ENCODE measurements at regions not wholly inside any gene's neighbourhood (a gene's known extent, or its start where the extent isn't known, plus 50 kb on each side); places are given as distances from the start of the nearest gene placed in this dataset.

DNA sequence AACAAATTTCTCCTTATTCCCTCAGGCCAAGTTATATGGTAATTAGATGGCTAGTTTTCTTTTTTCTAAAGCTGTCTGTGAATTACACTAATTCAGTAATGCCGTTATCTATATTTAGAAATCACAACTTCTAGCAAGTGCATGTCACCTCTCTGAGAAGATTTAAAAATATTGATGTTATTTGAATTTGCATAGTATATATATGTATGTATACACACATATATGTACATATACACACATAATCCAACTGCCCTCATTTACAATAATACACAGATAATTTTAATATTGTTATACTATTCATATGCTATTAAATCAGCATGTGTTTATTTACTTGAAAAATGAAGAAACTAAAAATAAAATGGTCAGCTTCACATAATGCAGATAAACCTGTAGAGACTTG is 563.9 kb downstream of the SLC16A7 start:
- Histone ChIP-seq H3K9me3 (replicated peaks in 1 of 2; ENCODE audit: control insufficient read depth in 1 of 2, insufficient read depth in 1 of 2, low read length in 2 of 2) (peaks cover 0 to 5% of the 10 kb centered on the region in 2 donors), H2AFZ (ENCODE audit: insufficient read depth, low read depth, low read length, poor library complexity, severe bottlenecking) (no peak overlapping the region), H3K27ac (ENCODE audit: low read depth in 1 of 2, low read length in 2 of 2) (no peak overlapping the region), H3K79me2 (ENCODE audit: insufficient read depth, low read length) (no peaks in the 10 kb centered on the region), H3K9ac (ENCODE audit: insufficient read depth, low read length, poor library complexity, severe bottlenecking) (no peak overlapping the region), H4K20me1 (ENCODE audit: insufficient read depth, low read length) (no peaks in the 10 kb centered on the region), H3K4me1 (ENCODE audit: control insufficient read depth in 1 of 2, insufficient read depth in 2 of 2, low read length in 2 of 2) (no peaks in the 10 kb centered on the region), H3K36me3 (replicated peaks in 1 of 2; ENCODE audit: control insufficient read depth in 1 of 2, insufficient read depth in 2 of 2, low read length in 2 of 2) (no peaks in the 10 kb centered on the region), H3K4me3 (replicated peaks in 1 of 3; ENCODE audit: low read depth in 2 of 3, low read length in 3 of 3) (no peak overlapping the region), H3K27me3 (ENCODE audit: control insufficient read depth in 2 of 2, insufficient read depth in 2 of 2, low read length in 2 of 2) (no peaks in the 10 kb centered on the region), H3K4me2 (replicated peaks; ENCODE audit: extremely low read depth, low read length, poor library complexity, severe bottlenecking) (no peak overlapping the region)
- peaks cover 0 to 6% (median 2%) of the 10 kb centered on the region in 7 donors for H3K9me3 Mint-ChIP-seq
- H3K4me3 Mint-ChIP-seq: no peak overlapping the region
- H3K27me3 Mint-ChIP-seq (ENCODE audit: low read depth in 3 of 3): no peaks in the 10 kb centered on the region
- intact Hi-C loops (cut with micrococcal nuclease): no loop called here
- H3K36me3 Mint-ChIP-seq: no peaks in the 10 kb centered on the region
- TF ChIP-seq, protein P1, sequence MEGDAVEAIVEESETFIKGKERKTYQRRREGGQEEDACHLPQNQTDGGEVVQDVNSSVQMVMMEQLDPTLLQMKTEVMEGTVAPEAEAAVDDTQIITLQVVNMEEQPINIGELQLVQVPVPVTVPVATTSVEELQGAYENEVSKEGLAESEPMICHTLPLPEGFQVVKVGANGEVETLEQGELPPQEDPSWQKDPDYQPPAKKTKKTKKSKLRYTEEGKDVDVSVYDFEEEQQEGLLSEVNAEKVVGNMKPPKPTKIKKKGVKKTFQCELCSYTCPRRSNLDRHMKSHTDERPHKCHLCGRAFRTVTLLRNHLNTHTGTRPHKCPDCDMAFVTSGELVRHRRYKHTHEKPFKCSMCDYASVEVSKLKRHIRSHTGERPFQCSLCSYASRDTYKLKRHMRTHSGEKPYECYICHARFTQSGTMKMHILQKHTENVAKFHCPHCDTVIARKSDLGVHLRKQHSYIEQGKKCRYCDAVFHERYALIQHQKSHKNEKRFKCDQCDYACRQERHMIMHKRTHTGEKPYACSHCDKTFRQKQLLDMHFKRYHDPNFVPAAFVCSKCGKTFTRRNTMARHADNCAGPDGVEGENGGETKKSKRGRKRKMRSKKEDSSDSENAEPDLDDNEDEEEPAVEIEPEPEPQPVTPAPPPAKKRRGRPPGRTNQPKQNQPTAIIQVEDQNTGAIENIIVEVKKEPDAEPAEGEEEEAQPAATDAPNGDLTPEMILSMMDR (IDR thresholded peaks at IDR 0.05): no peak
- H3K4me1 Mint-ChIP-seq: no peaks in the 10 kb centered on the region
- WGBS (ENCODE audit: insufficient coverage): no CpG with 5 or more reads among the region's 1 CpG
- DNase-seq: no peak
- no peak overlapping the region for H3K27ac Mint-ChIP-seq

DNA sequence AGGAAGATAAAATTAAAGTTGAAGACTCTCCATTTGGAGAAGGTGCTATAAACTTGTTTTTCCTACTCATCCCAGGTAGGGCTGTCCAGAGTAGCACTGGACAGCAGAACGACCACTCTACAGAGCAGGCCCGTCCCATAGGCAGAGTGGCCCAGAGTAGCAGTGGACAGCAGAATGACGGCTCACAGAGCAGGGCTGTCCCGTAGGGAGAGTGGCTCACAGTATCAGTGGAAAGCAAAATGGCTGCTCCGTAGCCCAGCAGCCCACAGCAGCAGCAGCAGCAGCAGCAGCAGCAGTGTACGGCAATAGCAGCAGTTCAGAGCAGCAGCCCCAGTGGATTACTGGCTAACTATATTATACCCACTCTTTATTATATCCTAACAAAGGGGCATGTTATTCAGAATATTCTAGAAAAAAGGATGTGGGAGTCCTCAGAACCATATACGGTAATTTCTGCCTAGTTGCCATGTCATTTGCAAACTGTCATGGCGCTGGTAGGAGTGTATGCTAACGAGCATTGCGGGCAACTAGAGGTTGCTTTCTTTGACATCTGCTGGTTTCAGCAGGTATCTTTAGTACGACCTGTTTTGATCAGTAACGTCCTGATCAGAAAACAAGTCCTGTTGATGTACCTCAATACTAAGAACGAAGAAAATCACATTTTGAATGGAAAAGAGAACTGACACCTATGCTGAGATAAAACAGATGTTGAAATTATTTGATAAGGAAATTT is 567.3 kb downstream of the SLC16A7 start:
- no peak overlapping the region for H2AFZ ChIP-seq (ENCODE audit: insufficient read depth, low read depth, low read length, poor library complexity, severe bottlenecking)
- no peaks in the 10 kb centered on the region for H3K36me3 Mint-ChIP-seq

More for the DNA sequence above, 567.3 kb downstream of the SLC16A7 start:
- no peaks in the 10 kb centered on the region for H3K27me3 Mint-ChIP-seq (ENCODE audit: low read depth in 3 of 3)
- no peaks in the 10 kb centered on the region for H3K4me1 Mint-ChIP-seq
- H3K4me3 Mint-ChIP-seq: no peak overlapping the region
- Histone ChIP-seq H3K9me3 (replicated peaks in 1 of 2; ENCODE audit: control insufficient read depth in 1 of 2, insufficient read depth in 1 of 2, low read length in 2 of 2) (peaks cover 0 to 5% of the 10 kb centered on the region in 2 donors), H3K27me3 (ENCODE audit: control insufficient read depth in 2 of 2, insufficient read depth in 2 of 2, low read length in 2 of 2) (no peaks in the 10 kb centered on the region), H3K79me2 (ENCODE audit: insufficient read depth, low read length) (no peaks in the 10 kb centered on the region), H4K20me1 (ENCODE audit: insufficient read depth, low read length) (no peaks in the 10 kb centered on the region), H3K27ac (ENCODE audit: low read depth in 1 of 2, low read length in 2 of 2) (no peak overlapping the region), H3K4me2 (replicated peaks; ENCODE audit: extremely low read depth, low read length, poor library complexity, severe bottlenecking) (no peak overlapping the region), H3K36me3 (replicated peaks in 1 of 2; ENCODE audit: control insufficient read depth in 1 of 2, insufficient read depth in 2 of 2, low read length in 2 of 2) (no peaks in the 10 kb centered on the region), H3K4me1 (ENCODE audit: control insufficient read depth in 1 of 2, insufficient read depth in 2 of 2, low read length in 2 of 2) (no peaks in the 10 kb centered on the region), H3K9ac (ENCODE audit: insufficient read depth, low read length, poor library complexity, severe bottlenecking) (no peak overlapping the region), H3K4me3 (replicated peaks in 1 of 3; ENCODE audit: low read depth in 2 of 3, low read length in 3 of 3) (no peak overlapping the region)
- peaks cover 0 to 8% (median 5%) of the 10 kb centered on the region in 7 donors for H3K9me3 Mint-ChIP-seq
- TF ChIP-seq, protein P1 (IDR thresholded peaks at IDR 0.05): no peak
- intact Hi-C loops (cut with micrococcal nuclease): no loop called here
- DNase-seq: no peak
- no peak overlapping the region for H3K27ac Mint-ChIP-seq
- 89% methylated on average over 10 of the region's 13 CpGs for WGBS (ENCODE audit: insufficient coverage)

All from CD14-positive monocyte (primary cell).